ENCODE measurements at regions not wholly inside any gene's neighbourhood (a gene's known extent, or its start where the extent isn't known, plus 50 kb on each side); places are given as distances from the start of the nearest gene placed in this dataset.

DNA sequence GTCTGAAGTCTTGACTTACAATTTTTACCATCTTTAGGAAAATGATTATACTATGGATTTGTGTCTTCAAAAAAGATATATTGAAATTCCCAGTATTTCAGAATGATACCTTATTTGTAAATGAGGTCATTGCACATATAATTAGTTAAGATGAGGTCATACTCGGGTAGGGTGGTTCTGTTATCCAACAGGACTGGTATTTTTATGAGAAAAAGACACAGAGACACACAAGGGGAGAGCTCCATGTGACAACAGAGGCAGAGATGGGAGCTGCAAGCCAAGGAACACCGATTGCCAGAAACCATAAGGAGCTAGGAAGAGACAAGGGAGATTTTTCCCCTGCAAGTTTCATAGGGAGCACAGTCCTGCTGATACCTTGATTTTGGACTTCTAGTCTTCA, 356.9 kb downstream of the ARL4A start:
- DNase-seq: no peak

DNA sequence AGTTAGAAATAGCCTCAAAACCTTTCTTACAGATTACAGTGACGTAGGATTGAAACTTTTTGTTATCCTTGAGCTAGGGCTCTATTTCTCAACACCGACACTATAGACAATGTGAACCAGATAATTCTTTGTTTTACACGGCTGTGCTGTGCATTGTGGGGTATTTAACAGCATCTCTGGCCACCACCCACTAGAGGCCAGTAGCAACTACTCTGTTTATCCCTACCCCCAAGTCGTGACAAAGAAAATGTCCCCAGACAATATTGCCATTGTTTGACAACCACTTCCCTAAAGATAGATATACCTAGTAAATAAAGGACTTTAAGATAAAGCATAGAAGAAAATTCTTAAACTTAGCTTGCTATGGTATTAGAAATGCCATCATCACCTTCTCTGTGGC, 359.6 kb downstream of the ARL4A start:
- no peak for DNase-seq

DNA sequence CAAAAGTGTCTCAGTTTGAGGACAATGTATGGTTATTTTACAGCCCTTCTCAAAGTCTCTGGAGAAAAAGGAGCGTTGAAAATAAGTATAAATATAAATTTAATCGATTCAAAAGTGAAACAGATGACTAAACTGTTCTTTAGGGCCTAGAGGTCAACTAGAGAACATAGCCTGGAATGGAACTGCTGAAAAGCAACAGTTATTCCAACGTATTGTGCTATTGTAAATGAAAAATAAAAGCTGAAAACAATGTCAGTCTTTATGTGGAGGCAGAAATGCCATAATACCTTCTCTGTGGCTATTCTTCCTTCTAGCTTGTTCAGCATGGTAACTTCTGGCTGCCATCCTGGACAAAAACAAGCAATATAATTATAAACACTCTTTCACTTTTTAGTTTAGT, 362.5 kb downstream of the ARL4A start:
- no peak for DNase-seq

DNA sequence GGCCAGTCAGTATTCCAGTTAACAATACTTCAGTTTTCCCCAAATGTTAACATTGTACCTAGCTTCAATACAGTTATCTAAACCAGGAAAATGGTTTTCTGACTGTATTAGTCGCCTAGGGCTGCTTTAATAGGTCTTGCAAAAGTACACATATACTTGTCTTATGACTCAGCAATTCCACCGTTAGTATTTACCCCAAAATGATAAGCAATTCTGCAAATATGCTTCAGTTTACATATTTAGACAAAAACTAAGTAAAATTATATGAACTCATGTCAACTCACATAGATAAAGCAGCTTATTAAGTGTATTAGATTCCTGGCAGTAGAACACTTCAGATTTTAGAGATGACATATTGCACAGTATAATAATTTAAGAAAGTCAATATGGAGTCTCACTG, 363.3 kb downstream of the ARL4A start:
- no peak for DNase-seq

DNA sequence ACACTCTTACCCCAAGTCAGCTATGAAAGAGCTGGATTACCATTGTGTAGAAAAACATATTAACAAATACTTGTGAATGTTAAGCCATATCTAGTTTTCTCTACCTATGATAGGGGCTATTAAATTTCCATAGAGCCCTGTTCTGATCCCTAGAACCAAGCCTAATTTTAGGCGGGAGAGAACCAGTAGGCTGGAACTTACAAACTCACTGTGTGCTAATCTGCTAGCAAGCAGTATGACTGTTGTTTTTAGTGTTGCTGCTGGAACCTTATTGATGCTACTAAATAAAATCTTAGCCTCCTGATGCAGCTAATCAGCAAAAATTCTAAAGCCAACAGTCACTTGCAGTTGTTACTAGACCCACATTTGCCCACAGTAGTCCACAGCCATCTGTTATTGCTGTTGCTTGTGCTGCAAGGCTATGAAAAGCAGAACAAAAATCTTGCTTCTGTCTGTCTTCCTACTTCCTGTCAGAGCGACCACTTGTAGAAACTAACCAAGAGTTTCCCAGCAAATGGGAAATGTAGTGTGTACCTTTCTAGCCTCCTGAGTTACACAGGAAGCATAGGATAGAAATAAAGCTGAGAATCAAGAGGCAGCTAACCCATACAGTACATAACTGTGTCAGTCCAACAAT, 368.4 kb downstream of the ARL4A start:
- DNase-seq: no peak

DNA sequence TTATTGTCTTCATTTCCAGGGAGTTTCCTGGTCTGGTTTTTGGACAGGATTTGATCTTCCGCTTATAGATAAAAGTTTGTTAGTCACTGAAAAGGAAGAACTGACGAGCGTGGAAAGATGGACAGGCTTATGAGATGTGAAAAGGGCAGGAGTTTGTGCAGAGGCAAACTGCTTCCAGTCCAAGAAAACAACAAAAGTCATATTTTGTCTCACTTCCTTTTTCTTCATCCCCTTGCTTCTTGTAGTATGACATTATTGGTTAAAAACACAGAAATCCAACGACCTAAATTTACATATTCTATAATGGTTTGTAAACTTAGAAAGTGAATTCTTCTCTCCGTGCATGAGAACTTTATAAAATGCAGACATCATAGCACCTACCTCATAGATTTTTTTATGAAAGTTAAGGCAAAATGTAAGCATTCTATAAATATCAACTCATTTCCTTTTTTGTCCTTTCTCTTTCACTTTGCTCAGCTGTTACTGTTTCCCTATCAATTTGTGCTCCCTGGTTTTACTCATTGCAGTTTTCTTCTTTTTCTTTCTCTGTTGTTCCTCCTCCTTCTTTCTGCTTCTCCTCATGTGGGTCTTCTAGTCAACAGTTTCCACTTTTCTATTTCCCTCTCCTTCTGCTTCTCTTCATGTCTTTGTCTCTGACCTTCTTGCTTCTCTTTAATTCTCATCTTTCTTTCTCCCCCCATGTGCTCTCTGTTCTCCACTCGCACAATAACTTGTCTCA, 370.2 kb downstream of the ARL4A start:
- no peak for DNase-seq

DNA sequence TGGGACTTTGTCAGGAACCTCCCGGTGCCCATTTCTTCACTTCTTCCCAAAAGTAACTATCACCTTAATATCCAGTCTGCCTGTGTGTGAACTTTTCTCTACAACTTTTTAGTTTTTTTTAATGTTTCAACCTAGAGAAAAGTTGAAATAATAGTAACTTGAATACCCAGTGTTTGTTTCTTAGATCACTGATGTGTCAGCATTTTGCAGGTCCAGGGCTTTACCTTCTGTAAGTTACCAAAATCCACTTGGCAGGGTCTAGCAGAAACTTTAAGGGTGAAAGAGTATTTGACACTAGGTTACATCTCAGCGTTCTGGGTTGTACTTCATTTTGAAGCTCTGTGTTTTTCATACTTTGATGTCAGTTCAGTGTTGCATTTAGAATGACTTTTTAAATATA, 372.7 kb downstream of the ARL4A start:
- no peak for DNase-seq

DNA sequence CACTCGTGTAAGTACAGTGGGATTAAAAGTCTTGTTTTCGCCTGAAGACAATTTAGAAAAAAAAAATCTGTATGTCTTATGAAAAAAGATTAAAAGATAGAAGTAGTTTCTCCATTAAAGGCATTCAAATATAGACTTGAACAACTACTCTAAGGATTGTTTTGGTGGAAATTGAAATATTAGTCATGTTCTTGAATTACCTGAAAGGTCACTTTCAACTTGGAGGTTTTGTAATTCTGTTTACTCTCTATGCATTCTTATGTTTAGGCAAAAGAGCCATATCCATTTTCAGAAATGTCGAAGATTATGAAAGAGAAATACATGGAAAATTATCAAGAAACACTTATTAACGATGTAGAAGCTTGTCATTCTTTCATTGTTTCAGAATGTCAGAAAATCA, 373.7 kb downstream of the ARL4A start:
- no peak for DNase-seq

DNA sequence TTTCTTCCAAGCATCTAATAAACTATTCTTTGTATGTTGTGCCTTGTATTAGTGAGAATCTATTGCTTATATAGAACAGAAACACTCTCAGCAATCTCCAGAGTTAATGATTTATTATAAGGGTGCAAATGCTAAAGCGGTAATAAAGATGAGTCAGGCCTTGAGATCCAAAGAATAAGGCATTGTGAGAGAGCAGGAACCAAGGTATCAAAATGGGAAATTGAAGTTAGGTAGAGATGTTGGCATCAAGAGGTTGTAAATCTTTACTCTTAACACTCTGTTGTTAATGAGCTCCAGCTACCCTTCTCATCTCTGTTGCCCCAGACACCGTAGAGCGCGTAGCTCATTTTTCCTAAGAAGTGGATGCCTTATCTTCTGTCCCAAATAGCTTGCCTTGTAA, 375.2 kb downstream of the ARL4A start:
- DNase-seq: no peak

DNA sequence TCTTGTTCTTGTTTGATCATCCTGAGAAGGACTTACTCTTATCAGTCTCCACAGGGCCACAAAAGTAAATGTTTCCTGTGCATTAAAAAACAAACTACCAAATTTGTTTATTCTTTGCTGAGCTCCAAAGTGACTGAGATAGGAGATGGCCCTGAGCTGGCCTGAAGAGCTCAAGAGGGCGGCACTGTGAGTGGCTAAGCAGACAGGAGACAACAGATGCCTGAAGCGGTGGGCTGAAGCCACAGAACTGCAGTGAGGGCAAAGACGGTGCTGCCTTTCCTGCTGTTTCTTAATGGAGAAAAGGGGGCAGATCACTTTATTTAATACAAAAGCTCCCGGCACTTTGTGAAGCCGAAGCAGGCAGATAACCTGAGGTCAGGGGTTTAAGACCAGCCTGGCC, 379.6 kb downstream of the ARL4A start:
- no peak for DNase-seq

DNA sequence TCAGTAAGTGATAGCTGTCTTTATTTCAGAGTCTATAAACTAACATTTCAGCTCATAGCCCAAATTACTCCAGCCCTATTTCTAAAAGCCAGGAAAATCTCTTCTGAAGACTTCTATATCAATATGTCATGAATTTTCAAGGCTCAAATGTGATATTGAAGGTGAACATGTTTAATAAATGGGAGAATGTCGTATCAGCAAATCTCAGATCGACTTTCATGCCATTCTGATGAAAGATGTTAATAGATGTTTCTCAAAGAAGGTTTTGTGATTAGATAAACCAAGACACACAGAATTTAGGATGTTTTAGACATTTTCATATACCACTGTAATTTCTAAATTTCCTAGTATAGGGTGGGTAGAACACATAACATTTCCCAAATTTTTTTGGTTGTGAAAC, 380.6 kb downstream of the ARL4A start:
- DNase-seq: no peak

DNA sequence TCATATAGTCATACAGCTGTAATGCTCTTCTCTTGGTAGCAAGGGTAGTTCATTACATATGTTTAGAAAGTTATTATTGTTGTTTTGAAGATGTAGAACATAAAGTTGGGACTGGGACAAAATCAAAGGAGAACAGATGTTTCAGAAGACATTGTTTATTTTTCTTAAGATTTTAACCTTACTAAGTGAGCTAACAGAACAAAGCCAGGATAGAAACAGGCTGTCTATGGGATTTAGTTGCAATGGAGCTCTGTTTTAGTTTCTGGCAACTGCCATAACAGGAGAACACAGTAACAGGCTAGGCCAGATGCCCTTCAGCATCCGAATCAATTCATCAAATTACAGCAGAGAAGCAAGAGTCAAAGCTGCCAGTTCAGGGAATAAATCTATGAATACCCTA, 382.4 kb downstream of the ARL4A start:
- DNase-seq: no peak

DNA sequence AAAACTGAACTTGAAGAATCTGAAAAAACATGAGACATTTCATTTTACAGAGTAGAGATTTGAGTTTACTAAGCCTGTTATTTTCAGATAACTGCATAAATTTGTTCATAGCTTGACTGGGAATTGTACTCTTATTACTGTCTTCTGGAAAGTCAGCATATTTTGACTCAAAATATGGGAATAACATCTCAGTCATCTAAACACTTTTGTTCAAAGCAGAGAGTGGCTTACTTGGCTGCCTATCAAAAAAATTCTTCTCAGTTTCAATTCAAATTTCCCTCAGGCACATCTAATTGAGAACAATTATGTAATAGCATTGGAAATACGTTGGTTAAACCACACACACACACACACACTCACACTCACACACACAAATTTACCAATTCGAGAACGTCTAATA, 384.6 kb downstream of the ARL4A start:
- no peak for DNase-seq

DNA sequence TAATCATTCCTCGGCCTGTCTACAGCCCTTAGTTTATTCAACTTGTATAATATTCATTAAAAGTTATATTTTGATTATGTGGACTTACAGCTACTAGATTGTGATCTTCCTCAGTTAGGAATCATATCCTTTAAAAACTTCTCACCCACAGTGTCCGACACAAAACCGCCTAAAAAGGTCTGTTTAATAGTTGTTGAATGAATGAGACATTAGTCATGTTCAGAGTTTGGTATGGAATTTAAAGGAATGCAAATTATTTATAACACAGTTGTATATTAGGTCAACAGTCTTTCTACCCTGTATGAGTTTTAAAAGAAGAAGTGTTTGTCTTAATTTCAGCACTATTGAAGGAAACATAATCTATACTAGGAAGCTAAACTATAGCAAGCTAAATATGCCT, 390.0 kb downstream of the ARL4A start:
- no peak for DNase-seq

DNA sequence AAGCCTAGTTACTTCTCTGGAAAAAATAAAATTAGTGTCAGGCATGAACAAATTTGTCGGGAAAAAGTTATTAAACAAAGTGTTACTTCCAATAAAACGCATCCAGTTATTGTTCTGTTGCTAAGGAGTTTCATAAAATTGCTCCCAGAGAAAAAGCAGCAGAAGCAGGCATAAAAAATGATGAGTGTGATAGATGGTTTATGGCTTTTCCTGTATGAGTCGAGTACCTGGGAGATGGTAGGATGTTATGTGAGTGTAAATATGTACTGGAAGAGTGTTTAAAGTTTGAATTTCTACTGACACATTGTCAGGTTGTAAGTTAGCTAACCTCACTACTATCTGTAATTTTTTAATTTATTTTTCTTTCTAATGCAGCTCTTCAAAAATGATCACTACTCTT, 390.7 kb downstream of the ARL4A start:
- no peak for DNase-seq

DNA sequence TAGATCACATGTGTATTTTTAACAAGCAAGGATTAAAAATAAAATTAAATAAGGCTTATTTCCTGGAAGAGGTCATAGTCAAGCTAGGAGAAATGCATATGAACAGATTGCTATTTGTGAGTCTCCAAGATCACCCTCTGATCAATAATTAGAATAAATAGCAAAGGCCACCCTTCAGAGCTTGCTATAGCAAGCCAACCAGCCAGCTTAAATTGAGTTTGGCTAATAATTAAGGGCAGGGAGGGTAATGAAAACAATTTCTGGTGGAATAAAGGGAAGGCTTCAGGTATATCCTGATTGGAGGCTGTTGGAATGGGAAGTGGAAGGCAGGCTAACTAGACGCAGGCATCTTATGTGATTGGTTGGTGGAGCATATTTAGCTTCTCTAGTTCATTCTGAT, 403.5 kb downstream of the ARL4A start:
- DNase-seq: no peak

DNA sequence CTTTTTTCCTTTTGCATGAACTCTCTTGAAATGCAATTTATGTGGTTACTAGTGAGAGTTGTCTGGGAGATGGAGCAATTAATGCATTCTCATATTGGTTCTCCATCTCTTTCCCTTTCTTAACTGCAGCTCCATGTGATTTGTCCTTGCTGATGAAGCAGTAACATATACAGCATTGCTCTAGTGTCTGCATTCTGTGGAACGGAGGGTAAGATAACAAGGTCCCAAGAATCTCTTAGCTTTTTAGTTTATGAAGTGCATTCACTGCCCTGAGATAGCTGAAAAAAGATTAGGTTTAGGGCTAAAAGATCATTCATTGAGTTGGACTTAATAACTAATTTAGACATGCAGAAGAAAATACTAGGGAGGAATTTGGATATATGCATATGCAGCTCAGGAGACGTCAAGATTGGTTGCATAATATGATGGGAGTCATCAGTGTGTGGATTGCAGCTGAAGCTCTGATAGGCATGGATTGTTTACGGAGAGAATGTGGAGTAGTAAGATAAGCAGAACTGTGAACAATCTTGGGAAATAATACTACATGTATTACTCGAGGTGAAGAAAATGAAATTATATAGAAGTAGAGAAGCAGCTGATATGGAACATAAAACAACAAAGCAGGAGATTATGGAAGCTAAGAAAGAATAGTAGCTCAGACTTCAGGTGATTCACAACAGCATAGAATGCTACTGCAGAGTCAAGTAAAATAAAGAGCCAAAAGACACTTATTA, 404.7 kb downstream of the ARL4A start:
- no peak for DNase-seq

DNA sequence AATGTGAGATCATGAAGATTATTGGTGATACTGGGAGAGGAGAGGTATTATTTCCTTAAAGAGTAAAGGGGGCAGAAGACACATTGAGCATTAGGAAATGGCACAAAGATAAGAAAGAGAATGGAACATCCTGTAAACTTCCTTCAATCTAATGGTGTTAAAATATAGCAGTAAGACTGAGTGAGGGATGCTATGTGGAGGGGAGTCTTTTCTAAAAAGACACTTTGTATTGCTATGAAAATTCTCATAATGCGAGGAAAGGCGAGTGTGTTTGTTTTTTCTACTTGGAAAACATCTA, 405.2 kb downstream of the ARL4A start:
- no peak for DNase-seq

DNA sequence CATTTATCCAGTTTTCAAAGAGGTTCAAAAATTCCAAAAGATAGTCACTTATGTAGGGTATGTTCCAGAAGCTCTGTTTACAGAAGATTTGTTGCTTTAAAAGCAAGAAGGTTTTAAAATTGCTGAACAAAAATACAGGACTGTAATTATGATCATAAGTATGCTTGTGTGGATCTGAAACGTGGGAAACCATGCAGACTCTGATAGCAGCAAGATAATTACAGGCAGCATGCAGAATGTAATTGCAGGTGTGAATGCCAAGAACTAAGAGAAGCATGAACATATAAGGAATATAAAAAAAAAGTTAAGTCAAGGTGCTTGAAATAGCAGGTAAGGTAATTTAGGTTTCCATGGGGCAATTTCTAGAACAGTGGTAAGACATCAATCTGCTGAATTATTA, 405.7 kb downstream of the ARL4A start:
- no peak for DNase-seq

DNA sequence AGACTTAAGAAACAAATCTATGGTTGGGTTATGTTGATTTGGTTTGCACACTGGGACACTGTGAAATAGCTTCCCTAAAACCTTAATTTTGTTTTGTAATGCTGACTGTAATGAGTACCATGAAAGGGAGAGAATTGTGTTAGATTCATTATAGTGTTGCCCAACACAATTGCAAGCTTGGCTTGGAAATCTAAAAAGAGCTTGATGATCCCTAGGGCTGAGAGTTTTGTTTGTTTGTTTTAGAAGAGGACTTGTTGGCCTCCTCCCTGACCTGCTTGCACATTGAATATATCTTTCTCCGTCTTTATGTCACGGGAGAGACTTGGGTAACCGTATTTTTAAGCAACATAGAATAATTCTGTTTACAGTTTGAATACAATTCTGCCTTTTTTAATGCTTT, 410.1 kb downstream of the ARL4A start:
- no peak for DNase-seq

DNA sequence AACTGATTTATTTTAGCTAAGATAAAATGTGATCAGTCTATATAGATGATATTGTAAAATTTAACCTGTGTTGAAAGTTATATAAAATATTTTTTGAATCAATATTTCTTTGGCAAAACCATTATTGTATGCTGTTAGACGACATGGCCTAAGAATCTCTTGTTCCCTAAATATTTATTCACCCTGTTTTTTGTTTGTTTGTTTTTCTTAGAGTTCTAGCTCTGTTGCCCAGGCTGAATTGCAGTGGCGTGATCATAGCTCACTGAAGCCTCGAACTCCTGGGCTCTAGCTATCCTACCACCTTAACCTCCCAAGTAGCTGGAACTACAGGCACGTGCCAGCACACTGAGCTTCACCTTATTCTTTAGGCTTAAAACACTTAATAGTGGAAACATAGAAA, 410.7 kb downstream of the ARL4A start:
- no peak for DNase-seq

DNA sequence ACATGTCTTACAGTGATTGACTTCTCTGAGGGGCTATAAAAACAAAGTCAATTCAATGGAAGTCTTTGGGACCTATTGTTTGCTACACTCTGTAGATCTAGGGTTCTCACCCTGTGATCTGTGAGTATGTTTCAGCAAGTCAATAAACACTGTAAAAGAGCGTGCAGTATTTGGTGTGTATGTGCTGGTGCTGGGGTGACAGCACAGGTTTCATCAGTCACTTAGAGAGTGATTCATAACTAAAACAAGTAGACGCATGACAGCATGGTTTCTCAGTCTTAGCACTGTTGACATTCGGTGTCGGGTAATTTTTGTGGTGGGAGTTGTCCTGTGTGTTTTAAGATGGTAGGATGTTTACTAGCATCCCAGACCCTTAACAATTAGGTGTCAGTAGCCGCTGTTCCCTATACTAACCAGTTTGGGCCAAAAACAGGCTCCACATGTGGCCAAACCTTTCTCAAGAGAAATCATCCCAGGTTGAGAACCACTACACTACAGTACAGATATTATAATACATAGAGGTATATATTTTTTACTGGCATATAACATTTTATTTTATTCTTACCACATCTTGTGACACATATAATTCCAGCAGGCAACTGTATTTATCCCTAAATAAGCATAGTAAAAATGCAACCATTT, 411.8 kb downstream of the ARL4A start:
- DNase-seq: peak; percentile 3

DNA sequence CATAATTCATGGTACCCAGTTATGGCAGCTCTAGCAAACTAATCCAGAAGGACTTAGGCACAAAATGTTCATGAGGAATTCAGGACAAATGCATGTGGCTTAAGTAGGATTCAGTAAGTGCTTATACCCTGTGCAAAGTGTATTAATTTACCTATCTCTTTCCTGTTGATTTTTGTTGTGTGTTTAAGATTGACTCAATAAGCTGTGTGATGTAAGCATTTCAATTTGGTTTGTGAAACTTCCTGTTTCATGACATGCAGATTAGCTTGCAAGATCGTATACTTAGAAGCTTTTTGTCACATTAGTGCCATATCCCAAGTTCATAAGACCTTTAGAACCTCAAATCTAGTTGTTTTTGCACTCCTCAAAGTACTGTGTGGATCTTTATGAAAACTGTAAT, 416.7 kb downstream of the ARL4A start:
- DNase-seq: no peak

DNA sequence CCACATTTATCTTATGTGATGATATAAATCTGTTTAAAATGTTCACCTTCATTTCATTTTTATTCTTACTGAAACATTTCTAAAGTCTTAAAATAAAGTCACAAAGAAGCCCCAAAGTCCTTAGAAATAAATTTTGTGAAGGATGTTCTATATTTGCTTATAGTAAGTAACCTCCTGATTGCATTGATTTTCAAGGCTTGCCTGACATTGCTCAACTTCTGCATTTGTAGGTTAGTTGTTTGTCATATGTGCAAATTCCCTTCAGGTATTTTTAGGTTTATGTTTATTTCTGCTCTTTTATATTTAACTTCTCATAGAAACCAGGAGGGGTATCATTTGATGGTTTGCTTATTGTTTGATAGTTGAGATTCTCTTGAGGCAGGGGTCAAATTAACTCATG, 417.8 kb downstream of the ARL4A start:
- DNase-seq: no peak

Measured in stimulated activated CD4-positive, alpha-beta T cell treated with anti-CD3 and anti-CD28 coated beads, Interleukin-1b, Interleukin-23, amount 100 ng/mL, for 48 hours (primary cell).